ENCODE measurements at regions not wholly inside any gene's neighbourhood (a gene's known extent, or its start where the extent isn't known, plus 50 kb on each side); places are given as distances from the start of the nearest gene placed in this dataset.

- TF ChIP-seq, protein P1, sequence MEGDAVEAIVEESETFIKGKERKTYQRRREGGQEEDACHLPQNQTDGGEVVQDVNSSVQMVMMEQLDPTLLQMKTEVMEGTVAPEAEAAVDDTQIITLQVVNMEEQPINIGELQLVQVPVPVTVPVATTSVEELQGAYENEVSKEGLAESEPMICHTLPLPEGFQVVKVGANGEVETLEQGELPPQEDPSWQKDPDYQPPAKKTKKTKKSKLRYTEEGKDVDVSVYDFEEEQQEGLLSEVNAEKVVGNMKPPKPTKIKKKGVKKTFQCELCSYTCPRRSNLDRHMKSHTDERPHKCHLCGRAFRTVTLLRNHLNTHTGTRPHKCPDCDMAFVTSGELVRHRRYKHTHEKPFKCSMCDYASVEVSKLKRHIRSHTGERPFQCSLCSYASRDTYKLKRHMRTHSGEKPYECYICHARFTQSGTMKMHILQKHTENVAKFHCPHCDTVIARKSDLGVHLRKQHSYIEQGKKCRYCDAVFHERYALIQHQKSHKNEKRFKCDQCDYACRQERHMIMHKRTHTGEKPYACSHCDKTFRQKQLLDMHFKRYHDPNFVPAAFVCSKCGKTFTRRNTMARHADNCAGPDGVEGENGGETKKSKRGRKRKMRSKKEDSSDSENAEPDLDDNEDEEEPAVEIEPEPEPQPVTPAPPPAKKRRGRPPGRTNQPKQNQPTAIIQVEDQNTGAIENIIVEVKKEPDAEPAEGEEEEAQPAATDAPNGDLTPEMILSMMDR (IDR thresholded peaks at IDR 0.05), result no peak
- TF ChIP-seq POLR2AphosphoS5 (IDR thresholded peaks at IDR 0.05) (no peak), POLR2A (IDR thresholded peaks at IDR 0.05) (no peak), EP300 (IDR thresholded peaks at IDR 0.05; ENCODE audit: low read depth) (no peak)
Measured at GRCh38 chr21:25107708-25108107, 499.6 kb downstream of the MRPL39 start.

Data from transverse colon (tissue), 4 donors.